NB4 (cell line): ENCODE measurements at regions not wholly inside any gene's neighbourhood (a gene's known extent, or its start where the extent isn't known, plus 50 kb on each side); places are given as distances from the start of the nearest gene placed in this dataset.

Experiments used
- DNase-seq: peaks from one replicate; pipeline ENCODE4 v3.0.0; 2010; ENCODE audit warnings: low read depth
- H3K4me3 ChIP-seq: one replicate; pipeline ENCODE4 v1.5.1; 2011; ENCODE audit warnings: mild to moderate bottlenecking, low read depth, low read length, moderate library complexity
- MYC ChIP-seq: IDR thresholded peaks from 2 replicates; pipeline ENCODE4 v1.6.1; 2011; ENCODE audit warnings: low read depth, low read length
- POLR2A ChIP-seq: IDR thresholded peaks from 2 replicates; pipeline ENCODE4 v1.6.1; 2011; ENCODE audit warnings: mild to moderate bottlenecking; ENCODE audit not compliant: insufficient read length; ENCODE audit errors: extremely low read depth
- TF ChIP-seq, protein P1 (sequence below): IDR thresholded peaks from 2 replicates; pipeline ENCODE4 v1.6.1; 2011; ENCODE audit warnings: low read depth, low read length
- TF ChIP-seq, protein P2 (sequence below): IDR thresholded peaks from one replicate; pipeline ENCODE4 v1.5.1; 2012; ENCODE audit warnings: low read depth, low read length

DNA sequence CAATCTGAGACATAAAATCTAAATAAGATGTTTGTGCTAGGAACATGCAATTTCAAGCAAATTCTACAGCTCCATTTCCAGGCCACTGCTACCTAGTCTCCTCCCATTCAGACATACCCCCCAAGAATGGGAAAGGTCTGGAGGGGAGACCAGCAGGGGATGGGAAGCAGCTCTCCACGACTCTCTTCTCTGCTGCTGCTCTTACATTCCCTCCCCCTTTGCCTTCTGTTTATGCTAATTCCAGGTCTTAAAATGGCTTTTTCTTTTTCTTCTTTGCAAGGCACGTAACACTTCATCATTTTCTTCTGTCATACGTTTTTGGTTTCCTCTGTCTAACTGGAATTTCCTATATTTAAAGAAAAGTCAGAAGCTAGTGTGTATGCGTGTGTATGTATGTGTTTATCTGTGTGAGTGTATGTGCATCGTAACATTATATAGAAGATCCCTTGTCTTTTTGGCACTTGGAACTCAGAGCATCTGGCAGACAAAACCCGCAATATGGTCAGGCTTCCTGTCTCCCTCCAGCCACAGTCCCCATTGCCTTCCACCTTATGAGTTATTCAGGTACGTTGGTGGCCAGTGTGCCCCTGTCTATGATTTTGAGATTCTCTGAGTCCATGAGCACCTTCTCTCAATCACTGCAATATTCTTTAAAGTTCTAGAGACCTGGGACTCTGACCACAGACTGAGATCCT lies 493.7 kb downstream of the BTBD3 start:
- DNase-seq = no peak
- TF ChIP-seq, protein P1, sequence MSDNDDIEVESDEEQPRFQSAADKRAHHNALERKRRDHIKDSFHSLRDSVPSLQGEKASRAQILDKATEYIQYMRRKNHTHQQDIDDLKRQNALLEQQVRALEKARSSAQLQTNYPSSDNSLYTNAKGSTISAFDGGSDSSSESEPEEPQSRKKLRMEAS = no peak
- TF ChIP-seq, protein P2, sequence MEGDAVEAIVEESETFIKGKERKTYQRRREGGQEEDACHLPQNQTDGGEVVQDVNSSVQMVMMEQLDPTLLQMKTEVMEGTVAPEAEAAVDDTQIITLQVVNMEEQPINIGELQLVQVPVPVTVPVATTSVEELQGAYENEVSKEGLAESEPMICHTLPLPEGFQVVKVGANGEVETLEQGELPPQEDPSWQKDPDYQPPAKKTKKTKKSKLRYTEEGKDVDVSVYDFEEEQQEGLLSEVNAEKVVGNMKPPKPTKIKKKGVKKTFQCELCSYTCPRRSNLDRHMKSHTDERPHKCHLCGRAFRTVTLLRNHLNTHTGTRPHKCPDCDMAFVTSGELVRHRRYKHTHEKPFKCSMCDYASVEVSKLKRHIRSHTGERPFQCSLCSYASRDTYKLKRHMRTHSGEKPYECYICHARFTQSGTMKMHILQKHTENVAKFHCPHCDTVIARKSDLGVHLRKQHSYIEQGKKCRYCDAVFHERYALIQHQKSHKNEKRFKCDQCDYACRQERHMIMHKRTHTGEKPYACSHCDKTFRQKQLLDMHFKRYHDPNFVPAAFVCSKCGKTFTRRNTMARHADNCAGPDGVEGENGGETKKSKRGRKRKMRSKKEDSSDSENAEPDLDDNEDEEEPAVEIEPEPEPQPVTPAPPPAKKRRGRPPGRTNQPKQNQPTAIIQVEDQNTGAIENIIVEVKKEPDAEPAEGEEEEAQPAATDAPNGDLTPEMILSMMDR = no peak
- TF ChIP-seq MYC = no peak
- no peak for TF ChIP-seq POLR2A
- H3K4me3 ChIP-seq = no peak overlapping the region

GRCh38 chr20:12413116-12413515 lies 495.4 kb downstream of the BTBD3 start:
- DNase-seq = no peak
- no peak overlapping the region for H3K4me3 ChIP-seq
- TF ChIP-seq, protein P1 = no peak
- TF ChIP-seq, protein P2 = no peak
- TF ChIP-seq POLR2A (no peak), MYC (no peak)

DNA sequence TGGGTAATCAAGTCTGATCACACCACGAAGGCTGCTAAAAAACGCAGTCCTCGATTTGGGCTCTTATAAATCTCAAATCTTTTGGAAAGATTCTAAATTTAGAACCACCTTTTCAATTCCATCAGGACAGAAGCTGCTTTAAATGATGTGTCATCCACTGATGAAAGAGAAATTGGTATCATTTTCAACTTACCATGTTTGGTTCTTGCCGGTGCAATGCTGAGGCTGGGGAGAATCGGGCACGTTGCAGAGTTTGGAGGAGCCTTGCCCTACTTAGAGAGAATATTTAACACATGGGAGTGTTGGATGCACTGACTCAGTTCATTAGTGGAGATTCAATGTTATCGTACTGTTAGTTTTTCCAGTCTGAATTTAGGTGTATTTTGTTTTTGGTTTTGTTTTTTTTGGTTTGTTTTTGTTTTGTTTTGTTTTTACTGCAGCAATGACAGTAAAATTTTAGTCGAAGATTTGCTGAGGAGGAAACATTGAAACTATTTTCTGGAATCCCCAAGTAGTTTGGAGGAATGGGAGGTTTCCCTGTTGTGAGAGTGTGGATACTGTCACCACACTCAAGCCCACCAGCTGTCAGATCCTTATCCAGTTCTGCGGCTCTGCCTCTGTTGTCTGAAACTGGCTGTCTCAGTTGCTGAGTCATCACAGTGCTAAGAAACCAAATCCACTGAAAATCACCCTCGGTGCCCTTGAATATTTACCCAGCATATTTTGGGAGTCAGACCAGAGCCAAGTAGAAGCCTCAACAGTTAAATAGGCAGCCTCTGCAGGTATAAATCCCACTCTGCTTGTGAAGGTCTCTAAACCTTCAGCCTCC lies 497.0 kb downstream of the BTBD3 start:
- TF ChIP-seq MYC = no peak
- TF ChIP-seq, protein P2 = no peak
- TF ChIP-seq, protein P1 = no peak
- no peak for TF ChIP-seq POLR2A
- no peak overlapping the region for H3K4me3 ChIP-seq
- DNase-seq = no peak

GRCh38 chr20:12416281-12416680 lies 498.6 kb downstream of the BTBD3 start:
- H3K4me3 ChIP-seq = no peak overlapping the region
- TF ChIP-seq, protein P1 = no peak
- TF ChIP-seq, protein P2 = no peak
- TF ChIP-seq POLR2A (no peak), MYC (no peak)
- DNase-seq = no peak

GRCh38 chr20:12433724-12434123 lies 516.0 kb downstream of the BTBD3 start:
- H3K4me3 ChIP-seq = no peak overlapping the region
- TF ChIP-seq, protein P2 = no peak
- TF ChIP-seq MYC (no peak), POLR2A (no peak)
- TF ChIP-seq, protein P1 = no peak
- DNase-seq = no peak
